ENCODE measurements at regions not wholly inside any gene's neighbourhood (a gene's known extent, or its start where the extent isn't known, plus 50 kb on each side); places are given as distances from the start of the nearest gene placed in this dataset.

- ChIA-PET POLR2A (no interaction called here), CTCF (no interaction called here)
- Histone ChIP-seq H3K4me3 (ENCODE audit: control insufficient read depth in 1 of 7, extremely low read depth in 1 of 7, insufficient read depth in 4 of 7, low read depth in 2 of 7, low read length in 6 of 7) (no peak overlapping the region), H3K4me1 (ENCODE audit: control extremely low read depth in 1 of 4, control insufficient read depth in 4 of 4, insufficient read depth in 4 of 4, low read length in 3 of 4) (no peaks in the 10 kb centered on the region), H3K36me3 (ENCODE audit: control insufficient read depth in 4 of 4, insufficient read depth in 4 of 4, low read length in 3 of 4) (no peaks in the 10 kb centered on the region), H3K27me3 (replicated peaks in 2 of 5; ENCODE audit: control insufficient read depth in 4 of 5, insufficient read depth in 5 of 5, low read length in 4 of 5) (no peaks in the 10 kb centered on the region), H3K9me3 (ENCODE audit: control extremely low read depth in 1 of 5, control insufficient read depth in 4 of 5, insufficient read depth in 2 of 5, low read depth in 1 of 5, low read length in 4 of 5) (no peaks in the 10 kb centered on the region), H3K27ac (ENCODE audit: insufficient read depth in 1 of 2, low read depth in 1 of 2, low read length in 2 of 2, poor library complexity in 1 of 2, severe bottlenecking in 2 of 2) (no peak overlapping the region)
- DNase-seq: no peak
- WGBS (ENCODE audit: insufficient coverage): 75% methylated on average over 1 of the region's 4 CpGs
Measured at GRCh38 chr18:71077451-71077850, 788.6 kb downstream of the SOCS6 start.

GRCh38 chr18:71075147-71075546 is 786.3 kb downstream of the SOCS6 start:
- 89% methylated on average over 3 of the region's 3 CpGs for WGBS (ENCODE audit: insufficient coverage)
- ChIA-PET CTCF (no interaction called here), POLR2A (no interaction called here)
- Histone ChIP-seq H3K27me3 (replicated peaks in 2 of 5; ENCODE audit: control insufficient read depth in 4 of 5, insufficient read depth in 5 of 5, low read length in 4 of 5) (no peaks in the 10 kb centered on the region), H3K4me1 (ENCODE audit: control extremely low read depth in 1 of 4, control insufficient read depth in 4 of 4, insufficient read depth in 4 of 4, low read length in 3 of 4) (no peaks in the 10 kb centered on the region), H3K9me3 (ENCODE audit: control extremely low read depth in 1 of 5, control insufficient read depth in 4 of 5, insufficient read depth in 2 of 5, low read depth in 1 of 5, low read length in 4 of 5) (no peaks in the 10 kb centered on the region), H3K27ac (ENCODE audit: insufficient read depth in 1 of 2, low read depth in 1 of 2, low read length in 2 of 2, poor library complexity in 1 of 2, severe bottlenecking in 2 of 2) (no peak overlapping the region), H3K36me3 (ENCODE audit: control insufficient read depth in 4 of 4, insufficient read depth in 4 of 4, low read length in 3 of 4) (no peaks in the 10 kb centered on the region), H3K4me3 (ENCODE audit: control insufficient read depth in 1 of 7, extremely low read depth in 1 of 7, insufficient read depth in 4 of 7, low read depth in 2 of 7, low read length in 6 of 7) (no peak overlapping the region)
- DNase-seq: no peak

- Histone ChIP-seq H3K27me3 (replicated peaks in 2 of 5; ENCODE audit: control insufficient read depth in 4 of 5, insufficient read depth in 5 of 5, low read length in 4 of 5) (no peaks in the 10 kb centered on the region), H3K27ac (ENCODE audit: insufficient read depth in 1 of 2, low read depth in 1 of 2, low read length in 2 of 2, poor library complexity in 1 of 2, severe bottlenecking in 2 of 2) (no peak overlapping the region), H3K36me3 (ENCODE audit: control insufficient read depth in 4 of 4, insufficient read depth in 4 of 4, low read length in 3 of 4) (no peaks in the 10 kb centered on the region), H3K4me1 (ENCODE audit: control extremely low read depth in 1 of 4, control insufficient read depth in 4 of 4, insufficient read depth in 4 of 4, low read length in 3 of 4) (no peaks in the 10 kb centered on the region), H3K9me3 (ENCODE audit: control extremely low read depth in 1 of 5, control insufficient read depth in 4 of 5, insufficient read depth in 2 of 5, low read depth in 1 of 5, low read length in 4 of 5) (no peaks in the 10 kb centered on the region), H3K4me3 (ENCODE audit: control insufficient read depth in 1 of 7, extremely low read depth in 1 of 7, insufficient read depth in 4 of 7, low read depth in 2 of 7, low read length in 6 of 7) (no peak overlapping the region)
- no peak for DNase-seq
- WGBS (ENCODE audit: insufficient coverage): 65% methylated on average over 4 of the region's 6 CpGs
- ChIA-PET CTCF (interaction anchor here (1.0 kb wide), 1 partner anchor 10 kb away, joined by 4 read pairs; no protein-coding TSS in a partner anchor), POLR2A (no interaction called here)
Measured at GRCh38 chr18:71068338-71068737, 779.5 kb downstream of the SOCS6 start.

- Histone ChIP-seq H3K27me3 (replicated peaks in 2 of 5; ENCODE audit: control insufficient read depth in 4 of 5, insufficient read depth in 5 of 5, low read length in 4 of 5) (no peaks in the 10 kb centered on the region), H3K4me3 (ENCODE audit: control insufficient read depth in 1 of 7, extremely low read depth in 1 of 7, insufficient read depth in 4 of 7, low read depth in 2 of 7, low read length in 6 of 7) (no peak overlapping the region), H3K27ac (ENCODE audit: insufficient read depth in 1 of 2, low read depth in 1 of 2, low read length in 2 of 2, poor library complexity in 1 of 2, severe bottlenecking in 2 of 2) (no peak overlapping the region), H3K36me3 (ENCODE audit: control insufficient read depth in 4 of 4, insufficient read depth in 4 of 4, low read length in 3 of 4) (no peaks in the 10 kb centered on the region), H3K4me1 (ENCODE audit: control extremely low read depth in 1 of 4, control insufficient read depth in 4 of 4, insufficient read depth in 4 of 4, low read length in 3 of 4) (no peaks in the 10 kb centered on the region), H3K9me3 (ENCODE audit: control extremely low read depth in 1 of 5, control insufficient read depth in 4 of 5, insufficient read depth in 2 of 5, low read depth in 1 of 5, low read length in 4 of 5) (no peaks in the 10 kb centered on the region)
- ChIA-PET POLR2A (no interaction called here), CTCF (no interaction called here)
- WGBS (ENCODE audit: insufficient coverage): no CpG with 5 or more reads among the region's 1 CpG
- no peak for DNase-seq
Measured at GRCh38 chr18:71049893-71050292, 761.0 kb downstream of the SOCS6 start.

- H3K27me3 ChIP-seq (replicated peaks in 2 of 5; ENCODE audit: control insufficient read depth in 4 of 5, insufficient read depth in 5 of 5, low read length in 4 of 5): no peaks in the 10 kb centered on the region
- WGBS (ENCODE audit: insufficient coverage): 20% methylated on average over 2 of the region's 4 CpGs
- CTCF ChIA-PET: no interaction called here
Measured at GRCh38 chr18:71047882-71048281, 759.0 kb downstream of the SOCS6 start.

GRCh38 chr18:71045331-71046065 is 756.7 kb downstream of the SOCS6 start:
- Histone ChIP-seq H3K27me3 (replicated peaks in 2 of 5; ENCODE audit: control insufficient read depth in 4 of 5, insufficient read depth in 5 of 5, low read length in 4 of 5) (no peaks in the 10 kb centered on the region), H3K9me3 (ENCODE audit: control extremely low read depth in 1 of 5, control insufficient read depth in 4 of 5, insufficient read depth in 2 of 5, low read depth in 1 of 5, low read length in 4 of 5) (no peaks in the 10 kb centered on the region), H3K4me1 (ENCODE audit: control extremely low read depth in 1 of 4, control insufficient read depth in 4 of 4, insufficient read depth in 4 of 4, low read length in 3 of 4) (no peaks in the 10 kb centered on the region), H3K27ac (ENCODE audit: insufficient read depth in 1 of 2, low read depth in 1 of 2, low read length in 2 of 2, poor library complexity in 1 of 2, severe bottlenecking in 2 of 2) (no peak overlapping the region), H3K4me3 (ENCODE audit: control insufficient read depth in 1 of 7, extremely low read depth in 1 of 7, insufficient read depth in 4 of 7, low read depth in 2 of 7, low read length in 6 of 7) (no peak overlapping the region), H3K36me3 (ENCODE audit: control insufficient read depth in 4 of 4, insufficient read depth in 4 of 4, low read length in 3 of 4) (no peaks in the 10 kb centered on the region)
- ChIA-PET CTCF (no interaction called here), POLR2A (no interaction called here)
- no CpG with 5 or more reads among the region's 1 CpG for WGBS (ENCODE audit: insufficient coverage)
- no peak for DNase-seq

More at GRCh38 chr18:71047882-71048281, 759.0 kb downstream of the SOCS6 start:
- no peaks in the 10 kb centered on the region for H3K4me1 ChIP-seq (ENCODE audit: control extremely low read depth in 1 of 4, control insufficient read depth in 4 of 4, insufficient read depth in 4 of 4, low read length in 3 of 4)
- H3K9me3 ChIP-seq (ENCODE audit: control extremely low read depth in 1 of 5, control insufficient read depth in 4 of 5, insufficient read depth in 2 of 5, low read depth in 1 of 5, low read length in 4 of 5): no peaks in the 10 kb centered on the region
- H3K27ac ChIP-seq (ENCODE audit: insufficient read depth in 1 of 2, low read depth in 1 of 2, low read length in 2 of 2, poor library complexity in 1 of 2, severe bottlenecking in 2 of 2): no peak overlapping the region
- no peaks in the 10 kb centered on the region for H3K36me3 ChIP-seq (ENCODE audit: control insufficient read depth in 4 of 4, insufficient read depth in 4 of 4, low read length in 3 of 4)
- POLR2A ChIA-PET: no interaction called here
- no peak for DNase-seq
- H3K4me3 ChIP-seq (ENCODE audit: control insufficient read depth in 1 of 7, extremely low read depth in 1 of 7, insufficient read depth in 4 of 7, low read depth in 2 of 7, low read length in 6 of 7): no peak overlapping the region

- DNase-seq: no peak
- H3K9me3 ChIP-seq (ENCODE audit: control extremely low read depth in 1 of 5, control insufficient read depth in 4 of 5, insufficient read depth in 2 of 5, low read depth in 1 of 5, low read length in 4 of 5): no peaks in the 10 kb centered on the region
Measured at GRCh38 chr18:71040161-71040560, 751.3 kb downstream of the SOCS6 start.

More at GRCh38 chr18:71040161-71040560, 751.3 kb downstream of the SOCS6 start:
- no peaks in the 10 kb centered on the region for H3K4me1 ChIP-seq (ENCODE audit: control extremely low read depth in 1 of 4, control insufficient read depth in 4 of 4, insufficient read depth in 4 of 4, low read length in 3 of 4)
- H3K27me3 ChIP-seq (replicated peaks in 2 of 5; ENCODE audit: control insufficient read depth in 4 of 5, insufficient read depth in 5 of 5, low read length in 4 of 5): no peaks in the 10 kb centered on the region
- H3K36me3 ChIP-seq (ENCODE audit: control insufficient read depth in 4 of 4, insufficient read depth in 4 of 4, low read length in 3 of 4): no peaks in the 10 kb centered on the region
- ChIA-PET POLR2A (no interaction called here), CTCF (no interaction called here)
- no peak overlapping the region for H3K4me3 ChIP-seq (ENCODE audit: control insufficient read depth in 1 of 7, extremely low read depth in 1 of 7, insufficient read depth in 4 of 7, low read depth in 2 of 7, low read length in 6 of 7)
- H3K27ac ChIP-seq (ENCODE audit: insufficient read depth in 1 of 2, low read depth in 1 of 2, low read length in 2 of 2, poor library complexity in 1 of 2, severe bottlenecking in 2 of 2): no peak overlapping the region
- WGBS (ENCODE audit: insufficient coverage): no CpG with 5 or more reads among the region's 4 CpGs
